Ishikawa (cell line): ENCODE measurements at regions not wholly inside any gene's neighbourhood (a gene's known extent, or its start where the extent isn't known, plus 50 kb on each side); places are given as distances from the start of the nearest gene placed in this dataset.

Experiments used
- CEBPB ChIP-seq: IDR thresholded peaks from 2 replicates; pipeline ENCODE4 v1.6.1; 2012
- CREB1 ChIP-seq: IDR thresholded peaks from 2 replicates; pipeline ENCODE4 v1.6.1; 2012; ENCODE audit warnings: low read depth
- EGR1 ChIP-seq: IDR thresholded peaks from 2 replicates; pipeline ENCODE4 v1.6.1; 2012
- EP300 ChIP-seq: IDR thresholded peaks from 2 replicates; pipeline ENCODE4 v1.6.1; 2012; ENCODE audit warnings: borderline replicate concordance
- FOXM1 ChIP-seq: IDR thresholded peaks from 2 replicates; pipeline ENCODE4 v1.6.1; 2012; ENCODE audit warnings: low read depth, borderline replicate concordance
- NFIC ChIP-seq: IDR thresholded peaks from 2 replicates; pipeline ENCODE4 v1.6.1; 2012
- RAD21 ChIP-seq: IDR thresholded peaks from 2 replicates; pipeline ENCODE4 v1.6.1; 2012; ENCODE audit warnings: low read depth
- TAF1 ChIP-seq: IDR thresholded peaks from 2 replicates; pipeline ENCODE4 v1.6.1; 2012; ENCODE audit warnings: low read depth, mild to moderate bottlenecking
- TCF12 ChIP-seq: IDR thresholded peaks from 2 replicates; pipeline ENCODE4 v1.6.1; 2012; ENCODE audit warnings: low read depth
- TEAD4 ChIP-seq: IDR thresholded peaks from 2 replicates; pipeline ENCODE4 v1.6.1; 2012
- YY1 ChIP-seq: IDR thresholded peaks from 2 replicates; pipeline ENCODE4 v1.6.1; 2012; ENCODE audit warnings: low read depth
- ZBTB7A ChIP-seq: IDR thresholded peaks from 2 replicates; pipeline ENCODE4 v1.6.1; 2012; ENCODE audit warnings: low read depth
- TF ChIP-seq, protein P1 (sequence below): IDR thresholded peaks from 2 replicates; pipeline ENCODE4 v1.6.1; 2012; ENCODE audit warnings: low read depth, mild to moderate bottlenecking
- TF ChIP-seq, protein P2 (sequence below): IDR thresholded peaks from 2 replicates; pipeline ENCODE4 v1.6.1; 2012
- TF ChIP-seq, protein P3 (sequence below): IDR thresholded peaks from 2 replicates; pipeline ENCODE4 v1.6.1; 2012

DNA sequence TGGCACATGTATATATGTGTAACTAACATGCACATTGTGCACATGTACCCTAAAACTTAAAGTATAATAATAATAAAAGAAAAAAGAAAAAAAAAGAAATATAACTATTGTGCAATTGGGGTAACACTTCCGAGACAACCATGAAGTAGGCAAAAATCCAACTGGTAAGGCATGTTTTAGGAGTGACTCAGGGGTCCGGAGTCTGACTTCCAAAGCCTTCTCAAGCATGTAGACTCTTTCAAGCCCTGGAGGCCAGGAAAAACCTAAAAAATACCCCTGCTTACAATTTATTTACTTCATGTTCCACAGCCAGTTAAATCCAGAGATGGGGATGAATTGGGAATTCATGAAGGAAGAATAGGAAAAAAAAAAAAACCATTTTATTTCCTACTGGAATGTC is 161.3 kb upstream of the PHACTR1 start:
- TF ChIP-seq EGR1, result no peak
- TF ChIP-seq RAD21, result no peak
- TF ChIP-seq, protein P1, sequence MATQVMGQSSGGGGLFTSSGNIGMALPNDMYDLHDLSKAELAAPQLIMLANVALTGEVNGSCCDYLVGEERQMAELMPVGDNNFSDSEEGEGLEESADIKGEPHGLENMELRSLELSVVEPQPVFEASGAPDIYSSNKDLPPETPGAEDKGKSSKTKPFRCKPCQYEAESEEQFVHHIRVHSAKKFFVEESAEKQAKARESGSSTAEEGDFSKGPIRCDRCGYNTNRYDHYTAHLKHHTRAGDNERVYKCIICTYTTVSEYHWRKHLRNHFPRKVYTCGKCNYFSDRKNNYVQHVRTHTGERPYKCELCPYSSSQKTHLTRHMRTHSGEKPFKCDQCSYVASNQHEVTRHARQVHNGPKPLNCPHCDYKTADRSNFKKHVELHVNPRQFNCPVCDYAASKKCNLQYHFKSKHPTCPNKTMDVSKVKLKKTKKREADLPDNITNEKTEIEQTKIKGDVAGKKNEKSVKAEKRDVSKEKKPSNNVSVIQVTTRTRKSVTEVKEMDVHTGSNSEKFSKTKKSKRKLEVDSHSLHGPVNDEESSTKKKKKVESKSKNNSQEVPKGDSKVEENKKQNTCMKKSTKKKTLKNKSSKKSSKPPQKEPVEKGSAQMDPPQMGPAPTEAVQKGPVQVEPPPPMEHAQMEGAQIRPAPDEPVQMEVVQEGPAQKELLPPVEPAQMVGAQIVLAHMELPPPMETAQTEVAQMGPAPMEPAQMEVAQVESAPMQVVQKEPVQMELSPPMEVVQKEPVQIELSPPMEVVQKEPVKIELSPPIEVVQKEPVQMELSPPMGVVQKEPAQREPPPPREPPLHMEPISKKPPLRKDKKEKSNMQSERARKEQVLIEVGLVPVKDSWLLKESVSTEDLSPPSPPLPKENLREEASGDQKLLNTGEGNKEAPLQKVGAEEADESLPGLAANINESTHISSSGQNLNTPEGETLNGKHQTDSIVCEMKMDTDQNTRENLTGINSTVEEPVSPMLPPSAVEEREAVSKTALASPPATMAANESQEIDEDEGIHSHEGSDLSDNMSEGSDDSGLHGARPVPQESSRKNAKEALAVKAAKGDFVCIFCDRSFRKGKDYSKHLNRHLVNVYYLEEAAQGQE, result no peak
- TF ChIP-seq TEAD4, result no peak
- no peak for TF ChIP-seq TCF12
- no peak for TF ChIP-seq FOXM1
- no peak for TF ChIP-seq YY1
- no peak for TF ChIP-seq ZBTB7A
- TF ChIP-seq, protein P2, sequence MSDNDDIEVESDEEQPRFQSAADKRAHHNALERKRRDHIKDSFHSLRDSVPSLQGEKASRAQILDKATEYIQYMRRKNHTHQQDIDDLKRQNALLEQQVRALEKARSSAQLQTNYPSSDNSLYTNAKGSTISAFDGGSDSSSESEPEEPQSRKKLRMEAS, result no peak
- TF ChIP-seq TAF1, result no peak

DNA sequence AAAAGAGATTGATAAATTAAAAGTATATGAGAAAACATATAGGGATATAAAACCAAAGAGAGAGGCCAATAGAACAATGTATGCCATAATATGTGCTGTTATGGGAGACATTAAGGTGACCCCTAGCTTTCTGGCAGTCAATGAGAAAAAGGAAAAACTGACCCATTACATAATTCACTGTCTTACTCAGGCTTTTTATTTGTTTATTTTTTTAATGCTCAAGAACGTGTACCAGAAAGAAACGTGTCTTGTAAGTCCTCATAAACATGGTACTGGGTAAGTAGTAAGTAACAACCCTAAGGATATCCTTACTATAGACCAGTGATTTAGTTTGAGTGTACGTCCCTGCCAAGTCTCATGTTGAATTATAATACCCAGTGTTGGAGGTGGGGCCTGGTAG is 160.8 kb upstream of the PHACTR1 start:
- TF ChIP-seq ZBTB7A, result no peak

DNA sequence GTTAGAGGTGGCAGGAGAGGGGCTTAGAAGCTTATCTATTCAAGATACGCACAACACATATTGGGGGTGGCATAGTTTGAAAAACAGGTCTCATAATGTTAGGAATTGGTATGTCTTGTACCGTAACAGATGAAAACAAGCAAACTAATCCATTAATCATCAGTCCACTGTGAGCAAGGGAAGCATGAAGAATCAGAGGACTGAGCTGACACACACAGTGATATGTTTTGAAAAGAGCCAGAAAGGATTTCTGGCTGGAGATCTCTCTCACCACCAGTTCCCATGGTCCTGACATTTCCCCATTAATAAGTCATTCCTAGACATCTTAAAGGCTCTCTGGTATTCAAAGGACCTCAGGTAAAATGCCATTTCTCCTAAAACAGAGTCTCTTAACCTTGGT is 158.8 kb upstream of the PHACTR1 start:
- no peak for TF ChIP-seq EGR1
- no peak for TF ChIP-seq CREB1
- no peak for TF ChIP-seq FOXM1
- TF ChIP-seq YY1, result no peak
- no peak for TF ChIP-seq TCF12
- no peak for TF ChIP-seq NFIC
- TF ChIP-seq TEAD4, result no peak
- no peak for TF ChIP-seq EP300
- TF ChIP-seq ZBTB7A, result no peak

DNA sequence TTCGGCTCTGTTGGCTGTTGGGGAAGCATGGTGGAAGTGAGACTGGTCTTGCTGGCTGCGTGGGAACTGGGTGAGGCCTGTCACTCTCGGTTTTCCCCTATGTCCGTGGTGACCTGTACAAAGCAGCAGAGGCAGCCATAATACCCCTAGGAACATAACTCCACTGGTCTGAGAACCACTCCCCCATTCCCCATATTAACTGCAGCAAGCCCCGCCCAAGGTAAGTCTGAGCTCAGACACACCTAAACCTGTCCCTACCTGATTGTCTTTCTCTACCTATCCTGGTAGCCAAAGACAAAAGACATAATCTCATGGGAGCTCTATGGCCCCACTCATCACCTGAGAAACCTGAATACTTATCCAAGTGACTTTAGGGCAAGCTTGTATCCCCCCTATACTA is 156.3 kb upstream of the PHACTR1 start:
- TF ChIP-seq CEBPB (no peak), EGR1 (no peak), CREB1 (no peak), TCF12 (no peak), RAD21 (no peak), FOXM1 (no peak), TAF1 (no peak)
- TF ChIP-seq, protein P3, sequence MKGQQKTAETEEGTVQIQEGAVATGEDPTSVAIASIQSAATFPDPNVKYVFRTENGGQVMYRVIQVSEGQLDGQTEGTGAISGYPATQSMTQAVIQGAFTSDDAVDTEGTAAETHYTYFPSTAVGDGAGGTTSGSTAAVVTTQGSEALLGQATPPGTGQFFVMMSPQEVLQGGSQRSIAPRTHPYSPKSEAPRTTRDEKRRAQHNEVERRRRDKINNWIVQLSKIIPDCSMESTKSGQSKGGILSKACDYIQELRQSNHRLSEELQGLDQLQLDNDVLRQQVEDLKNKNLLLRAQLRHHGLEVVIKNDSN, result no peak
- TF ChIP-seq, protein P2, result no peak

DNA sequence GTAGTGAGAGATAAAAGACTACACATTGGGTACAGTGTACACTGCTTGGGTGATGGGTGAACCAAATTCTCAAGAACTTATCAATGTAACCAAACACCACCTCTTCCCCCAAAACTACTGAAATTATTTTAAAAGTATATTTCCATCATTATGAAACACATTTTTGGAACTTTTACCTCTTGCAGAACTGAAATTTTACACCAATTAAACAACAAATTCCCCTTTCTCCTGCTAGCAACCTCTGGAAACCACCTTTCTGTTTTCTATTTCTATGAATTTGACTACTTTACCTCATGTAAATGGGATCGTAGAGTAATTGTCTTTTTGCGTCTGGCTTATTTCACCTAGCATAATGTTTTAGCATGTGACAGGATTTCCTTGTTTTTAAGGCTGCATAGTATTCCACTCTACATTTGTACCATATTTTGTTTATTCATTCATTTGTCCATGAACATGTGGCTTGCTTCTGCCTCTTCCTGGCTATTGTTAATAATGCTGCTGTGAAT is 149.9 kb upstream of the PHACTR1 start:
- TF ChIP-seq, protein P3, result no peak
- TF ChIP-seq YY1 (no peak), RAD21 (no peak), TEAD4 (no peak), EGR1 (no peak), TCF12 (no peak)
- TF ChIP-seq, protein P2, result no peak
- TF ChIP-seq, protein P1, result no peak

DNA sequence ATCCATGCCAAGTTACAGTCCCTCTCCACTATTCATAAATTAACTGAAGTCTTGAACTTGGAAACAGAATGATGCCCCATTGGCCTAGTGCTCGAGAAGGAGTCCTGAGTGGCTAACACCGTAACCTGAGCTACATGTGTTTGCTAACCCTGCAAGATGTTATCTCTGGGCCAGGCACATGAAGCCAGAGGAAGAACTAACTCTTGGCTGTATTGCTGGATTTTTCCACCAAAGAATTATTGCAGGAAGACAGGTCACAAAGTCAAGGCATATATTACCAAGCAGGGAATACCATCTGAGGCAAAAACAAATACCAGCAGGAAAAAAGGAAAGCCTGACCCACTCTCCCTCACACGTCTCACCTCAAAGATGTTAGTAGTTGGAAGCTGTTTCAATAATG is 148.9 kb upstream of the PHACTR1 start:
- no peak for TF ChIP-seq EP300
- TF ChIP-seq CREB1, result no peak
- TF ChIP-seq TEAD4, result no peak
- no peak for TF ChIP-seq FOXM1
- TF ChIP-seq, protein P2, result no peak
- TF ChIP-seq YY1, result no peak
- TF ChIP-seq EGR1, result no peak
- TF ChIP-seq CEBPB, result no peak
- no peak for TF ChIP-seq TCF12
- TF ChIP-seq, protein P3, result no peak
- no peak for TF ChIP-seq ZBTB7A
- TF ChIP-seq NFIC, result no peak
- TF ChIP-seq, protein P1, result no peak
- TF ChIP-seq RAD21, result no peak
- no peak for TF ChIP-seq TAF1
